CD14-positive monocyte (primary cell): ENCODE measurements at regions not wholly inside any gene's neighbourhood (a gene's known extent, or its start where the extent isn't known, plus 50 kb on each side); places are given as distances from the start of the nearest gene placed in this dataset.

ENCODE experiments used
- DNase-seq, 3 donors: peaks; one replicate each; pipeline ENCODE4 v3.0.0-alpha.2; 2011 to 2022
- H2AFZ ChIP-seq: 2 replicates; pipeline ENCODE4 v1.6.0; 2012; ENCODE audit warnings: mild to moderate bottlenecking, low read depth, low read length, inconsistent platforms; ENCODE audit not compliant: insufficient read depth, poor library complexity, severe bottlenecking
- H3K27ac ChIP-seq, 2 donors: 1 replicate in 1 of 2; 2 replicates in 1 of 2; pipeline ENCODE4 v1.5.1; 2012 to 2013; ENCODE audit warnings: low read length in 2 of 2, control low read depth in 1 of 2, inconsistent platforms in 1 of 2, low read depth in 1 of 2, mild to moderate bottlenecking in 1 of 2
- H3K27me3 ChIP-seq, 2 donors: one replicate each; pipeline versions ENCODE4 v1.6.0 to v1.6.1; 2011 to 2013; ENCODE audit warnings: low read length in 2 of 2; ENCODE audit not compliant: control insufficient read depth in 2 of 2, insufficient read depth in 2 of 2
- H3K36me3 ChIP-seq, 2 donors: replicated peaks in 1 of 2; 1 replicate in 1 of 2; 2 replicates in 1 of 2; pipeline versions ENCODE4 v1.5.1 to v1.6.1; 2012 to 2013; ENCODE audit warnings: low read length in 2 of 2, control low read depth in 1 of 2, inconsistent platforms in 1 of 2, mild to moderate bottlenecking in 1 of 2; ENCODE audit not compliant: insufficient read depth in 2 of 2, control insufficient read depth in 1 of 2
- H3K4me1 ChIP-seq, 2 donors: 1 replicate in 1 of 2; 2 replicates in 1 of 2; pipeline versions ENCODE4 v1.5.1 to v1.6.1; 2012 to 2013; ENCODE audit warnings: low read length in 2 of 2, control low read depth in 1 of 2, inconsistent platforms in 1 of 2, mild to moderate bottlenecking in 1 of 2, moderate library complexity in 1 of 2; ENCODE audit not compliant: insufficient read depth in 2 of 2, control insufficient read depth in 1 of 2
- H3K4me2 ChIP-seq: replicated peaks from 2 replicates; pipeline ENCODE3; 2012; ENCODE audit warnings: low read length, moderate library complexity, mild to moderate bottlenecking; ENCODE audit not compliant: poor library complexity, severe bottlenecking; ENCODE audit errors: extremely low read depth
- H3K4me3 ChIP-seq, 3 experiments: fragments of 200-600 bp in 1 of 3; sonication (generic) in 1 of 3; replicated peaks in 1 of 3; 1 replicate in 2 of 3; 2 replicates in 1 of 3; pipeline ENCODE4 v1.5.1; 2011 to 2013; ENCODE audit warnings: low read length in 3 of 3, mild to moderate bottlenecking in 3 of 3, control low read depth in 2 of 3, low read depth in 2 of 3, inconsistent platforms in 1 of 3, moderate library complexity in 1 of 3
- H3K79me2 ChIP-seq: 2 replicates; pipeline ENCODE4 v1.6.0; 2012; ENCODE audit warnings: mild to moderate bottlenecking, control low read depth, inconsistent platforms, low read length, moderate library complexity; ENCODE audit not compliant: insufficient read depth
- H3K9ac ChIP-seq: 2 replicates; pipeline ENCODE4 v1.6.0; 2017; ENCODE audit warnings: low read length, mild to moderate bottlenecking; ENCODE audit not compliant: insufficient read depth, poor library complexity, severe bottlenecking
- H3K9me3 ChIP-seq, 2 donors: replicated peaks in 1 of 2; 1 replicate in 1 of 2; 2 replicates in 1 of 2; pipeline versions ENCODE4 v1.5.1 to v1.6.1; 2012 to 2013; ENCODE audit warnings: low read length in 2 of 2, control low read depth in 1 of 2; ENCODE audit not compliant: control insufficient read depth in 1 of 2, insufficient read depth in 1 of 2
- H4K20me1 ChIP-seq: 2 replicates; pipeline ENCODE4 v1.6.0; 2012; ENCODE audit warnings: mild to moderate bottlenecking, low read length, control low read depth, moderate library complexity; ENCODE audit not compliant: insufficient read depth
- H3K27ac Mint-ChIP-seq, 7 donors: one replicate each; pipeline ENCODE4 v1.8.0; 2020; ENCODE audit warnings: mild to moderate bottlenecking in 7 of 7, mixed read lengths in 7 of 7, moderate library complexity in 6 of 7, inconsistent platforms in 2 of 7
- H3K27me3 Mint-ChIP-seq, 3 donors: one replicate each; pipeline ENCODE4 v1.8.0; 2021 to 2022; ENCODE audit warnings: low read depth in 3 of 3, mild to moderate bottlenecking in 3 of 3, mixed read lengths in 3 of 3, moderate library complexity in 3 of 3, inconsistent platforms in 1 of 3
- H3K36me3 Mint-ChIP-seq, 2 donors: one replicate each; pipeline ENCODE4 v1.8.0; 2020; ENCODE audit warnings: mixed read lengths in 2 of 2, inconsistent platforms in 1 of 2, mild to moderate bottlenecking in 1 of 2
- H3K4me1 Mint-ChIP-seq: one replicate; pipeline ENCODE4 v1.8.0; 2020; ENCODE audit warnings: mild to moderate bottlenecking, mixed read lengths
- H3K4me3 Mint-ChIP-seq, 2 donors: one replicate each; pipeline ENCODE4 v1.8.0; 2020; ENCODE audit warnings: mild to moderate bottlenecking in 2 of 2, mixed read lengths in 2 of 2, moderate library complexity in 1 of 2
- H3K9me3 Mint-ChIP-seq, 7 donors: one replicate each; pipeline ENCODE4 v1.8.0; 2020 to 2022; ENCODE audit warnings: mixed read lengths in 7 of 7, mild to moderate bottlenecking in 6 of 7, moderate library complexity in 6 of 7, inconsistent platforms in 2 of 7
- CTCF ChIP-seq: fragments of 200-600 bp; IDR thresholded peaks from one replicate; pipeline ENCODE4 v1.8.0; 2022; ENCODE audit warnings: antibody characterized with exemption, mild to moderate bottlenecking
- WGBS: methylation state at CpG from one replicate; pipeline ENCODE4 v1.1.5; 2013; ENCODE audit warnings: missing lambda C conversion rate; ENCODE audit not compliant: insufficient coverage; 5-methylcytosine and 5-hydroxymethylcytosine counted together
- intact Hi-C, 2 donors: fragments of 100-400 bp; cut with micrococcal nuclease; formaldehyde crosslinking; loops; one replicate each; pipeline versions ENCODE4 v1.15.0 to v1.15.1; 2023

- H3K36me3 ChIP-seq: no peaks in the 10 kb centered on the region
- no peaks in the 10 kb centered on the region for H3K4me1 ChIP-seq
- DNase-seq: no peak
- H3K27ac ChIP-seq: no peak overlapping the region
- no peak for TF ChIP-seq CTCF
- no peaks in the 10 kb centered on the region for H4K20me1 ChIP-seq
- H3K4me1 Mint-ChIP-seq: no peaks in the 10 kb centered on the region
- no peaks in the 10 kb centered on the region for H3K36me3 Mint-ChIP-seq
- intact Hi-C loops: no loop called here
- no peak overlapping the region for H3K4me3 Mint-ChIP-seq
- peaks cover 2 to 16% (median 4%) of the 10 kb centered on the region in 7 donors for H3K9me3 Mint-ChIP-seq
- H3K4me3 ChIP-seq: no peak overlapping the region
- no peak overlapping the region for H2AFZ ChIP-seq
- H3K79me2 ChIP-seq: no peaks in the 10 kb centered on the region
- H3K9me3 ChIP-seq: peaks cover 6 to 8% of the 10 kb centered on the region in 2 donors
- 100% methylated on average over 1 of the region's 1 CpG for WGBS
- H3K27me3 Mint-ChIP-seq: peaks cover 0 to 2% (median 0%) of the 10 kb centered on the region in 3 donors
- no peaks in the 10 kb centered on the region for H3K27me3 ChIP-seq
- H3K4me2 ChIP-seq: no peak overlapping the region
- no peak overlapping the region for H3K27ac Mint-ChIP-seq
- H3K9ac ChIP-seq: no peak overlapping the region
These were observed 1466.4 kb downstream of the PLA2G4A start for GRCh38 chr1:188295157-188295556.

GRCh38 chr1:188302746-188303145, 1474.0 kb downstream of the PLA2G4A start:
- H3K9me3 Mint-ChIP-seq: peaks cover 4 to 10% (median 5%) of the 10 kb centered on the region in 7 donors
- no peaks in the 10 kb centered on the region for H3K36me3 Mint-ChIP-seq
- H3K27ac Mint-ChIP-seq: no peak overlapping the region
- Histone ChIP-seq H3K27me3 (no peaks in the 10 kb centered on the region), H3K27ac (no peak overlapping the region), H3K36me3 (no peaks in the 10 kb centered on the region), H3K4me2 (no peak overlapping the region), H3K9me3 (peaks cover 4 to 6% of the 10 kb centered on the region in 2 donors), H3K9ac (no peak overlapping the region), H3K4me1 (no peaks in the 10 kb centered on the region), H3K4me3 (no peak overlapping the region), H4K20me1 (no peaks in the 10 kb centered on the region), H3K79me2 (no peaks in the 10 kb centered on the region), H2AFZ (no peak overlapping the region)
- WGBS: no CpG with 5 or more reads among the region's 5 CpGs
- H3K4me3 Mint-ChIP-seq: no peak overlapping the region
- TF ChIP-seq CTCF: no peak
- H3K27me3 Mint-ChIP-seq: no peaks in the 10 kb centered on the region
- no peak for DNase-seq
- no peaks in the 10 kb centered on the region for H3K4me1 Mint-ChIP-seq
- intact Hi-C loops: no loop called here
